ENCODE measurements at regions not wholly inside any gene's neighbourhood (a gene's known extent, or its start where the extent isn't known, plus 50 kb on each side); places are given as distances from the start of the nearest gene placed in this dataset.

DNA sequence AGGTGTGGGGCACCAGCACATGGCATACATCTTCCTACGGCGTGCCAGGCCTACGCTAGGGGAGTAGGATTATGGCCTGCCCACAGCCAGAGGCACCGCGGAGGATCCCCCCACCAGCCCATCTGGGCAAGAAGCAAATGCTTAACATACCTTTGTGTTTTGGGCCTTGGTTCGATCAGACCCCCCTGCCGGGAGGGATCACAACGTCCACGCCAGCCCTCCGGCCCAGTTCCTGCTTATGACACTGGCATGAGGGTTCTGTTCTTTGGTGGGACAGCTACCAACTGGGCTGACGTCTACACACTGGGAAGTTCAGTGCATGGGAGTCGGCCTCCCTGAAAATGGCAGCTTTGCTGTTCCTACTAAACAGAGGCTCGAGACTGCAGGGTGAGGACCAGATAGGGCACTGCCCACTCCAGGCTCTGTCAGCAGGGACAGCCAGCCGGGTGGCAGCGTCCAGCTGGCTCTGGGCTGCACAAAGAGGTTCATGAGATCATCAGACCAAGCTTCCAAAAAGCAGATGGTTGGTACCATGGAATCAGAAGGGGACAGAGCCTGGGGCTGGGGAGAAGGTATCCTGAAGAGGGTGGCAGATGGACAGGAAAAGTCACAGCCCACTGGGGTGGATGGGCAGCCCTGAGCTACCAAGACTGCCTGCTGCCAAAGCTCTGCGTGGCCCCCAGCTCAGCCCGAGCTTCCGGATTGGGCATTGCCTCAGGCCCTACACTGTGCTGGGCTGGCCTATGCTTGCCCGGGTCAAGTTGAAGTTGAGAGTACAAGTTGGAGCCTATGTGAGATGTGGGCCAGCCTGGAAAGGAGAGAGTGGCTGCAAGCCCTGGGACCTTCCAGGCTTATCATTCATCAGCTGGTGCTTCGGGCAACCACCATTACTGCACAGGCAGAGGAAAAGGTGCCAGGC lies 61.7 kb upstream of the TEX51 start:
- no peaks in the 10 kb centered on the region for H3K36me3 ChIP-seq (ENCODE audit: insufficient read depth in 1 of 2, low read depth in 1 of 2)
- ATAC-seq, result no peak
- no peaks in the 10 kb centered on the region for H3K9me3 ChIP-seq
- TF ChIP-seq, protein P1, sequence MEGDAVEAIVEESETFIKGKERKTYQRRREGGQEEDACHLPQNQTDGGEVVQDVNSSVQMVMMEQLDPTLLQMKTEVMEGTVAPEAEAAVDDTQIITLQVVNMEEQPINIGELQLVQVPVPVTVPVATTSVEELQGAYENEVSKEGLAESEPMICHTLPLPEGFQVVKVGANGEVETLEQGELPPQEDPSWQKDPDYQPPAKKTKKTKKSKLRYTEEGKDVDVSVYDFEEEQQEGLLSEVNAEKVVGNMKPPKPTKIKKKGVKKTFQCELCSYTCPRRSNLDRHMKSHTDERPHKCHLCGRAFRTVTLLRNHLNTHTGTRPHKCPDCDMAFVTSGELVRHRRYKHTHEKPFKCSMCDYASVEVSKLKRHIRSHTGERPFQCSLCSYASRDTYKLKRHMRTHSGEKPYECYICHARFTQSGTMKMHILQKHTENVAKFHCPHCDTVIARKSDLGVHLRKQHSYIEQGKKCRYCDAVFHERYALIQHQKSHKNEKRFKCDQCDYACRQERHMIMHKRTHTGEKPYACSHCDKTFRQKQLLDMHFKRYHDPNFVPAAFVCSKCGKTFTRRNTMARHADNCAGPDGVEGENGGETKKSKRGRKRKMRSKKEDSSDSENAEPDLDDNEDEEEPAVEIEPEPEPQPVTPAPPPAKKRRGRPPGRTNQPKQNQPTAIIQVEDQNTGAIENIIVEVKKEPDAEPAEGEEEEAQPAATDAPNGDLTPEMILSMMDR (IDR thresholded peaks at IDR 0.05), result no peak
- WGBS, 3 donors, result 74 to 87% (median 79%) methylated on average over 20 of the region's 20 CpGs
- H3K4me1 ChIP-seq, result no peaks in the 10 kb centered on the region
- intact Hi-C loops (cut with DNase I), result no loop called here
- no peak overlapping the region for H3K4me3 ChIP-seq
- no peak overlapping the region for H3K27ac ChIP-seq
- no peak for DNase-seq
- no peaks in the 10 kb centered on the region for H3K27me3 ChIP-seq (ENCODE audit: insufficient read depth in 3 of 3, low read length in 2 of 3)

DNA sequence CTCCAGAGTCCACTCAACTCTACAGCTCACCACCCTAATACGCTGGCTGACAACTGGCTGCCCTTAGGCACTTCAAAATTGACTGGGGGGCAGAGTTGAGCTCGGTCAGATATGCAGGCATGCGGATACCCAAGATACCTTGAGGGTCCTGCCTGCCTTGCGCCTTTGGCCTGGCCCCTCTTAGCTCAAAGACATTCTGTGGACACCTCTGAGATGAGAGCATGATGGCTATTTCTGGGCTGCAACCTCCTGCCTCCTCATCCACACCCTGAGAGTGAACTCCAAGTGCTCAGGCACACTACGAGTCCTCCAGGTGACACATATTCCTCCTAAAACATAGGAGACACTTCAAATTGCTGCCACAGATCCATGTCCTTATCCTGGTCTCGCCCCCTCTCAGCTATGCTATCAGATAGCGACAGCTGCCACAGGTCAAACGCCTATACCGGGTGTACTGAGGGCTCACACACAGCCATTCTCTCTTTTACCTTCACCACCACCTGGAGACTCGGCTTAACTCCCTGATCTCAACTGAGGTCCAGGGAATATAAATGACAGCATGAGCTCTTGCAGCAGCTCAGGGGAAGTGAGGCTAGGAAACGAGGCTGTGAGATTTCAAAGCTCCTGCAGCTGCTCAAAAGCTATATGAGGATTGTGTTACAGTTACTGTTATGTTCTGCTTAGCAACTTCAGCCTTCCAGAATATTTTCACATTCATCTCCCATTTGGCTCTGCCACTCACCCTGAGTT lies 60.5 kb upstream of the TEX51 start:
- intact Hi-C loops (cut with DNase I), result no loop called here
- Histone ChIP-seq H3K27ac (no peak overlapping the region), H3K4me3 (no peak overlapping the region), H3K4me1 (no peaks in the 10 kb centered on the region), H3K27me3 (ENCODE audit: insufficient read depth in 3 of 3, low read length in 2 of 3) (no peaks in the 10 kb centered on the region), H3K36me3 (ENCODE audit: insufficient read depth in 1 of 2, low read depth in 1 of 2) (no peaks in the 10 kb centered on the region), H3K9me3 (no peaks in the 10 kb centered on the region)
- TF ChIP-seq, protein P1 (IDR thresholded peaks at IDR 0.05), result no peak
- ATAC-seq (no peak), DNase-seq (no peak)
- 53 to 58% (median 53%) methylated on average over 11 of the region's 11 CpGs for WGBS, 3 donors

DNA sequence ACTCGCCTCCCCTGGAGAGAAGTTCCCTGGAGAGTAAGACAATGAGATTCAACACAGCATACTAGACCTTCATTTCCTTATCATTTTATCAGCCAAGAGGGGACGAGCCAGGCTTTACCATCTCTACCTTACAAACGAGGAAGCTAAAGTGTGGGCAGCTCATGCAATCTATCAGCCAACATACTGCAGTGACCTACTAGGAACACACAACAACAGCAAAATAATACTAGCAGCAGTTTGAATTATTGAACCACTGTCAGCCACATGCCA lies 60.0 kb upstream of the TEX51 start:
- H3K36me3 ChIP-seq (ENCODE audit: insufficient read depth in 1 of 2, low read depth in 1 of 2), result no peaks in the 10 kb centered on the region
- no peak for ATAC-seq
- intact Hi-C loops (cut with DNase I), result no loop called here
- TF ChIP-seq, protein P1 (IDR thresholded peaks at IDR 0.05), result no peak
- no peak overlapping the region for H3K4me3 ChIP-seq
- no peaks in the 10 kb centered on the region for H3K27me3 ChIP-seq (ENCODE audit: insufficient read depth in 3 of 3, low read length in 2 of 3)
- 10 to 25% (median 11%) methylated on average over 3 of the region's 3 CpGs for WGBS, 3 donors
- no peaks in the 10 kb centered on the region for H3K9me3 ChIP-seq
- no peaks in the 10 kb centered on the region for H3K4me1 ChIP-seq
- no peak for DNase-seq
- no peak overlapping the region for H3K27ac ChIP-seq

DNA sequence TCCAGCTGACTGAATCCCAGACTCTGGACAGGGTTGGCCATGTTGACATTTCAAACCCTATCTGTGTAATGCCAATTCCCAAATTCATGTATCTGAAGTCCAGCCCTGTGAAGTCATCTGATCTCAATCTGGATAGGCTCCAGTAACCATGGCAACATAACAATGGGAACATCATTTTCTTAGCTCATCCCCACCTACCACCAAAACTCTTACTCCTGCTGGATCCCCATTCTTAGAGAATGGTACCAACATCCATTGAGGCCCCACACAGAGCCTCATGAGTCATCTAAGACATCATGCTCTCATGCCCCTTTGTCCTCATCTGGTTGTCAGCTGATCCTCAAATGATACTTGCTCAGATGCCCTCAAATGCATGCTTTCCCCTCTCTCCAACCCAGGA lies 58.9 kb upstream of the TEX51 start:
- intact Hi-C loops (cut with DNase I), result no loop called here
- Histone ChIP-seq H3K4me1 (no peaks in the 10 kb centered on the region), H3K4me3 (no peak overlapping the region), H3K9me3 (no peaks in the 10 kb centered on the region), H3K27me3 (ENCODE audit: insufficient read depth in 3 of 3, low read length in 2 of 3) (no peaks in the 10 kb centered on the region), H3K27ac (no peak overlapping the region), H3K36me3 (ENCODE audit: insufficient read depth in 1 of 2, low read depth in 1 of 2) (no peaks in the 10 kb centered on the region)
- TF ChIP-seq, protein P1 (IDR thresholded peaks at IDR 0.05), result no peak
- DNase-seq (no peak), ATAC-seq (no peak)

All from psoas muscle (tissue), 7 donors.